H1 (cell line): ENCODE measurements at regions not wholly inside any gene's neighbourhood (a gene's known extent, or its start where the extent isn't known, plus 50 kb on each side); places are given as distances from the start of the nearest gene placed in this dataset.

Experiments used
- CTCF ChIA-PET: fragments of 300-600 bp; sonication (Branson Sonifier 250); formaldehyde crosslinking; loops from one replicate; lab custom pipeline; 2021; ENCODE audit not compliant: partially characterized antibody; lab: Charles Lee
- POLR2A ChIA-PET: fragments of 300-600 bp; sonication (Branson Sonifier 250); formaldehyde crosslinking; loops from one replicate; lab custom pipeline; 2021; ENCODE audit warnings: inconsistent platforms; ENCODE audit not compliant: partially characterized antibody; lab: Charles Lee
- DNase-seq, 2 experiments: peaks; one replicate each; pipeline versions ENCODE4 v3.0.0 to v3.0.0-alpha.2; 2010 to 2022; ENCODE audit warnings: low spot score in 2 of 2, low read depth in 1 of 2, mixed read lengths in 1 of 2
- FAIRE-seq: peaks from 2 replicates; lab custom pipeline; 2011; peaks lifted over from hg19 to GRCh38; lab: Jason Lieb, UNC
- H2AFZ ChIP-seq: 2 replicates; pipeline ENCODE4 v1.8.1; 2012; ENCODE audit warnings: low read length, inconsistent platforms
- H2AK5ac ChIP-seq: 2 replicates; pipeline ENCODE4 v1.6.1; 2013; ENCODE audit warnings: low read depth, low read length
- H2BK120ac ChIP-seq: replicated peaks from 2 replicates; pipeline ENCODE3; 2013; ENCODE audit warnings: low read depth, low read length, inconsistent platforms
- H2BK12ac ChIP-seq: 2 replicates; pipeline ENCODE4 v1.6.1; 2013; ENCODE audit warnings: low read depth, low read length
- H2BK15ac ChIP-seq: 2 replicates; pipeline ENCODE4 v1.6.1; 2013; ENCODE audit warnings: low read length
- H2BK20ac ChIP-seq: 2 replicates; pipeline ENCODE4 v1.6.1; 2013; ENCODE audit warnings: low read length
- H2BK5ac ChIP-seq: 2 replicates; pipeline ENCODE4 v1.6.1; 2013; ENCODE audit warnings: low read depth, low read length
- H3K14ac ChIP-seq: 2 replicates; pipeline ENCODE4 v1.6.1; 2013; ENCODE audit warnings: inconsistent platforms; ENCODE audit not compliant: insufficient read length
- H3K18ac ChIP-seq: 2 replicates; pipeline ENCODE4 v1.6.1; 2013; ENCODE audit warnings: low read length; ENCODE audit errors: extremely low read depth
- H3K23ac ChIP-seq: 2 replicates; pipeline ENCODE4 v1.6.1; 2013; ENCODE audit warnings: inconsistent platforms; ENCODE audit not compliant: insufficient read length
- H3K23me2 ChIP-seq: 2 replicates; pipeline ENCODE4 v1.6.1; 2013; ENCODE audit warnings: low read depth, low read length
- H3K27ac ChIP-seq: 2 replicates; pipeline ENCODE4 v1.6.1; 2011; ENCODE audit warnings: low read depth, low read length, inconsistent platforms
- H3K27me3 ChIP-seq, 4 experiments: replicated peaks in 1 of 4; 1 replicate in 1 of 4; 2 replicates in 3 of 4; pipeline versions ENCODE4 v1.6.1 to v1.8.1; 2011 to 2013; ENCODE audit warnings: low read length in 3 of 4, mild to moderate bottlenecking in 3 of 4, inconsistent platforms in 2 of 4, mixed read lengths in 2 of 4, moderate library complexity in 1 of 4; ENCODE audit not compliant: control insufficient read depth in 3 of 4, insufficient read depth in 3 of 4; ENCODE audit errors: extremely low read depth in 1 of 4
- H3K36me3 ChIP-seq, 4 experiments: 2 replicates each; pipeline versions ENCODE4 v1.6.1 to v1.8.1; 2011 to 2013; ENCODE audit warnings: mild to moderate bottlenecking in 4 of 4, low read length in 3 of 4, moderate library complexity in 2 of 4, control low read depth in 1 of 4, inconsistent platforms in 1 of 4; ENCODE audit not compliant: insufficient read depth in 4 of 4, control insufficient read depth in 2 of 4
- H3K4ac ChIP-seq: replicated peaks from 2 replicates; pipeline ENCODE3; 2013; ENCODE audit warnings: low read length, low read depth, mixed read lengths, inconsistent platforms; ENCODE audit not compliant: insufficient read length
- H3K4me1 ChIP-seq, 4 experiments: replicated peaks in 1 of 4; 1 replicate in 1 of 4; 2 replicates in 3 of 4; pipeline versions ENCODE4 v1.6.1 to v1.8.1; 2011 to 2013; ENCODE audit warnings: low read length in 3 of 4, inconsistent platforms in 2 of 4, mixed read lengths in 1 of 4; ENCODE audit not compliant: insufficient read depth in 4 of 4, control insufficient read depth in 3 of 4
- H3K4me2 ChIP-seq, 2 experiments: 2 replicates each; pipeline versions ENCODE4 v1.6.1 to v1.8.1; 2011 to 2013; ENCODE audit warnings: low read depth in 2 of 2, low read length in 2 of 2, control low read depth in 1 of 2, inconsistent platforms in 1 of 2, mild to moderate bottlenecking in 1 of 2; ENCODE audit not compliant: insufficient read depth in 1 of 2
- H3K4me3 ChIP-seq, 4 experiments: fragments of 200-600, 300-600 bp in 1 of 4; sonication (generic), shearing (Covaris generic), sonication (Bioruptor Twin) in 1 of 4; 2 replicates each; pipeline versions ENCODE4 v1.5.1 to v1.8.1; 2011 to 2016; ENCODE audit warnings: low read length in 4 of 4, low read depth in 3 of 4, control low read depth in 2 of 4, inconsistent platforms in 2 of 4, mild to moderate bottlenecking in 2 of 4, mixed read lengths in 1 of 4, moderate library complexity in 1 of 4; ENCODE audit not compliant: insufficient read depth in 2 of 4; ENCODE audit errors: extremely low read depth in 1 of 4
- H3K56ac ChIP-seq: replicated peaks from 2 replicates; pipeline ENCODE3; 2013; ENCODE audit warnings: low read depth, mild to moderate bottlenecking, mixed read lengths, low read length, inconsistent platforms; ENCODE audit not compliant: insufficient read length
- H3K79me1 ChIP-seq: 2 replicates; pipeline ENCODE4 v1.6.1; 2013; ENCODE audit warnings: low read depth, low read length, control low read depth
- H3K79me2 ChIP-seq, 2 experiments: 2 replicates each; pipeline versions ENCODE4 v1.6.1 to v1.8.1; 2012 to 2013; ENCODE audit warnings: low read length in 2 of 2, mild to moderate bottlenecking in 2 of 2, inconsistent platforms in 1 of 2; ENCODE audit not compliant: insufficient read depth in 2 of 2, control insufficient read depth in 1 of 2
- H3K9ac ChIP-seq, 4 experiments: replicated peaks in 1 of 4; 1 replicate in 1 of 4; 2 replicates in 3 of 4; pipeline versions ENCODE4 v1.6.1 to v1.8.1; 2011 to 2013; ENCODE audit warnings: low read depth in 3 of 4, low read length in 3 of 4, control low read depth in 2 of 4, mild to moderate bottlenecking in 2 of 4, moderate library complexity in 2 of 4, inconsistent platforms in 1 of 4; ENCODE audit errors: extremely low read depth in 1 of 4
- H3K9me3 ChIP-seq, 2 experiments: 2 replicates each; pipeline versions ENCODE4 v1.6.1 to v1.8.1; 2012 to 2013; ENCODE audit warnings: mild to moderate bottlenecking in 2 of 2, moderate library complexity in 2 of 2, control low read depth in 1 of 2, inconsistent platforms in 1 of 2, low read depth in 1 of 2, low read length in 1 of 2, mixed read lengths in 1 of 2; ENCODE audit not compliant: insufficient read depth in 2 of 2
- H4K20me1 ChIP-seq, 2 experiments: replicated peaks in 1 of 2; 2 replicates each; pipeline versions ENCODE3 to v1.8.1; 2011 to 2013; ENCODE audit warnings: inconsistent platforms in 2 of 2, low read length in 2 of 2, mild to moderate bottlenecking in 1 of 2; ENCODE audit not compliant: insufficient read depth in 2 of 2, control insufficient read depth in 1 of 2
- H4K5ac ChIP-seq: 2 replicates; pipeline ENCODE4 v1.6.1; 2013; ENCODE audit warnings: low read length, low read depth, mixed read lengths, inconsistent platforms; ENCODE audit not compliant: insufficient read length
- H4K8ac ChIP-seq: 2 replicates; pipeline ENCODE4 v1.8.0; 2013; ENCODE audit warnings: mild to moderate bottlenecking, moderate library complexity, low read length, inconsistent platforms; ENCODE audit not compliant: insufficient read depth; ENCODE audit errors: extremely low read depth
- H4K91ac ChIP-seq: replicated peaks from 2 replicates; pipeline ENCODE3; 2013; ENCODE audit warnings: low read length, mixed read lengths, inconsistent platforms; ENCODE audit not compliant: insufficient read length
- POLR2AphosphoS5 ChIP-seq: IDR thresholded peaks from 2 replicates; pipeline ENCODE4 v1.6.1; 2011; ENCODE audit warnings: low read depth, low read length
- ZNF274 ChIP-seq: IDR thresholded peaks from 2 replicates; pipeline ENCODE4 v1.7.0; 2012; ENCODE audit warnings: low read length, borderline replicate concordance; ENCODE audit errors: extremely low read depth
- WGBS, 2 experiments: shearing (Covaris generic) in 1 of 2; methylation state at CpG; one replicate each; pipeline versions ENCODE4 v1.1.6 to v1.1.7; 2013 to 2015; ENCODE audit warnings: low lambda C conversion rate in 2 of 2, mixed read lengths in 2 of 2, inconsistent platforms in 1 of 2, low coverage in 1 of 2, missing lambda C conversion rate in 1 of 2; ENCODE audit not compliant: insufficient replicate concordance in 2 of 2, insufficient coverage in 1 of 2, insufficient read length in 1 of 2; ENCODE audit errors: extremely low coverage in 1 of 2, missing lambda C conversion rate in 1 of 2; 5-methylcytosine and 5-hydroxymethylcytosine counted together

DNA sequence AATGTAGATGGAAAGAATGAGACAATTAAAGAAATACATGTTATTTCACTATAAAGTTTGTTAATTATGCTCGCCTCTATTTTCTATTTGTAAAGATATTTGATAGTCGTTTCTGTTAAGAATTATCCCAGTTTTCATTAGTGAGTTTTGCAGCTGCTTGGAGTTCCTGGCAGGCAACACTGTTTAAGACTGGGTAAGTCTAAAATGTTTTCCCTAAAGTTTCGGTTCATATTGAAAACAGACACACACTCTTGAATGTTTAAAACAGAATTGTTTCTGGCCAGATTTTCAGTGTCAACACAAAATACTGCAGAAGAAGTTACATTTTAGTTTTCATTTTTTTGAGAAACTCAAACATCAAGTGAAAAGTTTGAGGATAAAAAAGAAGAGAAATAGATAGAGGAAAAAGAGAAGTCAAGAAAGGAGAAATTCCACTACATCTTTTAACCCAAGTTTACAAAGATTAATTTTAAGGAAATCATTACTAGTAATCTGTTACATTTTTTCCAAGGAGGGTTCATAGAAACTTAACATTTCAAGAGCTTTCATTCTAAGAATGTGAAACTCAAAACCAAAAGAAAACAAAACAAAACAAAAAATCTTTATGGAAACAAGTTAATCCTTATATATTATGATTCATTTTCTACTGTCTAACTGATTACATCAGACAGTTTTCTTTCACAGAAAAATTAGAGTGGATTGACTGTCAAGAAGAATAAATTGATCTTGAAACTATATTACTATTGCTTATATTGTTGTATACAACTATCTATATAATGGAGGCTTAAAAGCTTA, 305.5 kb downstream of the FAT4 start:
- H4K5ac ChIP-seq = no peak overlapping the region
- FAIRE-seq (no peak), DNase-seq (no peak)
- H2BK20ac ChIP-seq = no peak overlapping the region
- H3K18ac ChIP-seq = no peak overlapping the region
- H3K27ac ChIP-seq = no peak overlapping the region
- H2BK5ac ChIP-seq = no peak overlapping the region
- no peak overlapping the region for H3K4ac ChIP-seq
- no peak overlapping the region for H3K9ac ChIP-seq
- no peak overlapping the region for H2AK5ac ChIP-seq
- H3K23me2 ChIP-seq = no peaks in the 10 kb centered on the region
- H2BK120ac ChIP-seq = no peak overlapping the region
- no peaks in the 10 kb centered on the region for H3K9me3 ChIP-seq
- no peak overlapping the region for H3K4me2 ChIP-seq
- ChIA-PET POLR2A (no interaction called here), CTCF (no interaction called here)
- H3K36me3 ChIP-seq = no peaks in the 10 kb centered on the region
- no peak overlapping the region for H3K4me3 ChIP-seq
- WGBS, 2 experiments = 84% methylated on average over 3 of the region's 3 CpGs; no CpG with 5 or more reads in 1 of the 2 experiments
- no peaks in the 10 kb centered on the region for H4K20me1 ChIP-seq
- no peak overlapping the region for H3K23ac ChIP-seq
- no peaks in the 10 kb centered on the region for H3K4me1 ChIP-seq
- no peak overlapping the region for H4K91ac ChIP-seq
- no peak overlapping the region for H2BK12ac ChIP-seq
- no peak overlapping the region for H4K8ac ChIP-seq
- peak overlapping the region; percentile 14 for H2AFZ ChIP-seq
- H2BK15ac ChIP-seq = no peak overlapping the region
- no peak overlapping the region for H3K14ac ChIP-seq
- no peaks in the 10 kb centered on the region for H3K27me3 ChIP-seq
- H3K56ac ChIP-seq = no peak overlapping the region
- no peaks in the 10 kb centered on the region for H3K79me1 ChIP-seq
- H3K79me2 ChIP-seq = no peaks in the 10 kb centered on the region
- TF ChIP-seq POLR2AphosphoS5 (no peak), ZNF274 (no peak)
